Endothelial cell of umbilical vein (primary cell): ENCODE measurements at regions not wholly inside any gene's neighbourhood (a gene's known extent, or its start where the extent isn't known, plus 50 kb on each side); places are given as distances from the start of the nearest gene placed in this dataset.
A peak's percentile ranks its signal among the peaks of the same experiment; 100 is the strongest.

ENCODE experiments used
- BruUV-seq: library from RNA; stranded (reverse); fragments of 400-500 nt; replicated peaks from 2 replicates; lab custom pipeline; 2021; lab: Mats Ljungman, UMichigan
- CTCF ChIA-PET: fragments of 300-600, 350-600 bp; sonication (Branson Sonifier 250); formaldehyde crosslinking; loops from one replicate; lab custom pipeline; 2021; ENCODE audit warnings: antibody characterized with exemption, inconsistent platforms; lab: Charles Lee
- POLR2A ChIA-PET: fragments of 300-600, 350-600 bp; sonication (Branson Sonifier 250); formaldehyde crosslinking; loops from one replicate; lab custom pipeline; 2021; ENCODE audit warnings: antibody characterized with exemption, inconsistent platforms; lab: Charles Lee
- DNase-seq: peaks from one replicate; pipeline ENCODE4 v3.0.0-alpha.2; 2011; ENCODE audit warnings: low read depth, low spot score
- FAIRE-seq: peaks from 2 replicates; lab custom pipeline; 2011; peaks lifted over from hg19 to GRCh38; lab: Jason Lieb, UNC
- H2AFZ ChIP-seq: 2 replicates; pipeline ENCODE4 v1.6.0; 2012; ENCODE audit warnings: low read depth, low read length, control low read depth, inconsistent platforms
- H3K27ac ChIP-seq: 2 replicates; pipeline ENCODE4 v1.5.1; 2011; ENCODE audit warnings: low read depth, mild to moderate bottlenecking, control low read depth, low read length, moderate library complexity; ENCODE audit not compliant: insufficient read depth
- H3K27me3 ChIP-seq, 2 experiments: 2 replicates each; pipeline versions ENCODE4 v1.6.0 to v1.6.1; 2011; ENCODE audit warnings: low read length in 2 of 2, mixed read lengths in 1 of 2; ENCODE audit not compliant: control insufficient read depth in 2 of 2, insufficient read depth in 2 of 2
- H3K36me3 ChIP-seq, 2 experiments: 2 replicates in 1 of 2; 3 replicates in 1 of 2; pipeline ENCODE4 v1.5.1; 2011; ENCODE audit warnings: low read length in 2 of 2, mild to moderate bottlenecking in 1 of 2, moderate library complexity in 1 of 2; ENCODE audit not compliant: control insufficient read depth in 2 of 2, insufficient read depth in 2 of 2; ENCODE audit errors: extremely low read depth in 1 of 2
- H3K4me1 ChIP-seq: 3 replicates; pipeline ENCODE4 v1.5.1; 2011; ENCODE audit warnings: mild to moderate bottlenecking, low read length; ENCODE audit not compliant: control insufficient read depth, insufficient read depth; ENCODE audit errors: extremely low read depth
- H3K4me2 ChIP-seq: 2 replicates; pipeline ENCODE4 v1.6.1; 2011; ENCODE audit warnings: low read length, control low read depth, mixed read lengths; ENCODE audit not compliant: insufficient read depth
- H3K4me3 ChIP-seq, 3 experiments: fragments of 200-600 bp in 1 of 3; sonication (generic), shearing (Covaris generic) in 1 of 3; replicated peaks in 1 of 3; 2 replicates each; pipeline ENCODE4 v1.5.1; 2011 to 2016; ENCODE audit warnings: control low read depth in 3 of 3, low read length in 3 of 3, mild to moderate bottlenecking in 2 of 3, inconsistent platforms in 1 of 3, low read depth in 1 of 3, moderate library complexity in 1 of 3; ENCODE audit not compliant: insufficient read depth in 1 of 3
- H3K79me2 ChIP-seq: 2 replicates; pipeline ENCODE4 v1.6.0; 2012; ENCODE audit warnings: low read length, inconsistent platforms; ENCODE audit not compliant: control insufficient read depth, insufficient read depth
- H3K9ac ChIP-seq: replicated peaks from 2 replicates; pipeline ENCODE3; 2011; ENCODE audit warnings: low read length, control low read depth; ENCODE audit not compliant: insufficient read depth; ENCODE audit errors: extremely low read depth
- H3K9me1 ChIP-seq: replicated peaks from 3 replicates; pipeline ENCODE4 v1.6.0; 2011; ENCODE audit warnings: mild to moderate bottlenecking, low read length; ENCODE audit not compliant: control insufficient read depth, insufficient read depth; ENCODE audit errors: extremely low read depth
- H3K9me3 ChIP-seq: replicated peaks from 2 replicates; pipeline ENCODE4 v1.5.1; 2012; ENCODE audit warnings: low read length, inconsistent platforms; ENCODE audit not compliant: control insufficient read depth, insufficient read depth
- H4K20me1 ChIP-seq: replicated peaks from 2 replicates; pipeline ENCODE3; 2011; ENCODE audit warnings: mild to moderate bottlenecking, low read length; ENCODE audit not compliant: control insufficient read depth, insufficient read depth; ENCODE audit errors: extremely low read depth
- EZH2 ChIP-seq: IDR thresholded peaks from 2 replicates; pipeline ENCODE4 v1.6.1; 2012; ENCODE audit warnings: borderline replicate concordance, low read depth, mild to moderate bottlenecking, moderate library complexity, low read length, inconsistent platforms; ENCODE audit not compliant: severe bottlenecking
- FOS ChIP-seq: IDR thresholded peaks from 2 replicates; pipeline ENCODE4 v1.6.1; 2011; ENCODE audit warnings: mild to moderate bottlenecking, low read length, moderate library complexity, borderline replicate concordance; ENCODE audit not compliant: insufficient read depth
- GATA2 ChIP-seq: IDR thresholded peaks from 2 replicates; pipeline ENCODE4 v1.7.0; 2011; ENCODE audit warnings: low read depth, mild to moderate bottlenecking, moderate library complexity, mixed read lengths, low read length; ENCODE audit not compliant: insufficient read length, insufficient read depth
- JUN ChIP-seq: IDR thresholded peaks from 2 replicates; pipeline ENCODE4 v1.6.1; 2011; ENCODE audit warnings: borderline replicate concordance, low read depth; ENCODE audit not compliant: insufficient read length, insufficient read depth
- MYC ChIP-seq: IDR thresholded peaks from one replicate; pipeline ENCODE4 v1.6.1; 2011; ENCODE audit warnings: mild to moderate bottlenecking, low read depth, low read length
- POLR2A ChIP-seq: IDR thresholded peaks from 2 replicates; pipeline ENCODE4 v1.6.1; 2012; ENCODE audit warnings: low read depth, mild to moderate bottlenecking, control low read depth, low read length
- POLR2AphosphoS5 ChIP-seq: IDR thresholded peaks from 2 replicates; pipeline ENCODE4 v1.6.1; 2012; ENCODE audit warnings: low read depth, mild to moderate bottlenecking, control low read depth, low read length, moderate library complexity; ENCODE audit not compliant: insufficient read depth
- dilution Hi-C: fragments of 300-500 bp; cut with MboI; formaldehyde crosslinking; loops from one replicate; pipeline ENCODE4 v1.15.0; 2019; ENCODE audit warnings: low sequenced_read_pairs; ENCODE audit not compliant: extremely low pct_ligation_motif_present
- intact Hi-C: fragments of 100-400 bp; cut with micrococcal nuclease; formaldehyde crosslinking; loops from one replicate; pipeline ENCODE4 v1.10.0; 2022
- TF ChIP-seq, protein P1 (sequence below), 2 donors: IDR thresholded peaks; 1 replicate in 1 of 2; 2 replicates in 1 of 2; pipeline ENCODE4 v1.5.1; 2011; ENCODE audit warnings: low read length in 2 of 2, mild to moderate bottlenecking in 2 of 2, moderate library complexity in 2 of 2, control low read depth in 1 of 2, inconsistent platforms in 1 of 2, low read depth in 1 of 2; ENCODE audit not compliant: insufficient read depth in 1 of 2; ENCODE audit errors: extremely low read depth in 1 of 2

DNA sequence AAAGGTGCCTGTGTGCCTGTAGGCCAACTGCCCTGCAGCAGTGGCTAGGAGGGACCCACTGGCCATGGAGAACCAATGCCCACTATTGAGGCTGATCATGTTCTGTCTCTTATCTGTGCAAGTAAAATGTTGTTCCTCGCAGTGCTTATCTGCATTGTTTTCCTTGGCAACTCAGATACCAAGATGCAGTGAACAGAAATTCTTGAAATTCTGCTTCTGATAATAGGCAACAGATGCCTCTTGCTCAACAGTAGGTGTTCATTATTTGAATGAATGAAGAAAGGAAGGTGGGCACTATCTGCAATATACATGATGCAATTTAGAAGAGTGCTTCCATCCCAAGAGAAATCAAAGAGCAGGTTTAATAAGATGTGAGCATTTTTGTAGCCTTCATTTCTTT, 232.2 kb downstream of the NUAK1 start:
- peaks cover 0 to 5% of the 10 kb centered on the region in 2 experiments for H3K27me3 ChIP-seq
- peak; percentile 35 for FAIRE-seq
- no peak overlapping the region for H3K27ac ChIP-seq
- no peaks in the 10 kb centered on the region for H3K79me2 ChIP-seq
- dilution Hi-C loops (no loop called here), intact Hi-C loops (no loop called here)
- H3K9ac ChIP-seq, result no peak overlapping the region
- H3K9me1 ChIP-seq, result no peaks in the 10 kb centered on the region
- no peak overlapping the region for H3K4me2 ChIP-seq
- no peak overlapping the region for H2AFZ ChIP-seq
- TF ChIP-seq POLR2AphosphoS5 (no peak), EZH2 (no peak), FOS (no peak), POLR2A (no peak), GATA2 (no peak), MYC (no peak), JUN (no peak)
- TF ChIP-seq, protein P1, sequence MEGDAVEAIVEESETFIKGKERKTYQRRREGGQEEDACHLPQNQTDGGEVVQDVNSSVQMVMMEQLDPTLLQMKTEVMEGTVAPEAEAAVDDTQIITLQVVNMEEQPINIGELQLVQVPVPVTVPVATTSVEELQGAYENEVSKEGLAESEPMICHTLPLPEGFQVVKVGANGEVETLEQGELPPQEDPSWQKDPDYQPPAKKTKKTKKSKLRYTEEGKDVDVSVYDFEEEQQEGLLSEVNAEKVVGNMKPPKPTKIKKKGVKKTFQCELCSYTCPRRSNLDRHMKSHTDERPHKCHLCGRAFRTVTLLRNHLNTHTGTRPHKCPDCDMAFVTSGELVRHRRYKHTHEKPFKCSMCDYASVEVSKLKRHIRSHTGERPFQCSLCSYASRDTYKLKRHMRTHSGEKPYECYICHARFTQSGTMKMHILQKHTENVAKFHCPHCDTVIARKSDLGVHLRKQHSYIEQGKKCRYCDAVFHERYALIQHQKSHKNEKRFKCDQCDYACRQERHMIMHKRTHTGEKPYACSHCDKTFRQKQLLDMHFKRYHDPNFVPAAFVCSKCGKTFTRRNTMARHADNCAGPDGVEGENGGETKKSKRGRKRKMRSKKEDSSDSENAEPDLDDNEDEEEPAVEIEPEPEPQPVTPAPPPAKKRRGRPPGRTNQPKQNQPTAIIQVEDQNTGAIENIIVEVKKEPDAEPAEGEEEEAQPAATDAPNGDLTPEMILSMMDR (IDR thresholded peaks at IDR 0.05; ENCODE audit: extremely low read depth in 1 of 2, insufficient read depth in 1 of 2, low read depth in 1 of 2, low read length in 2 of 2), result no peak
- no peak overlapping the region for H3K4me3 ChIP-seq
- no peaks in the 10 kb centered on the region for H3K9me3 ChIP-seq
- H3K36me3 ChIP-seq, result no peaks in the 10 kb centered on the region
- DNase-seq, result no peak
- no peaks in the 10 kb centered on the region for H4K20me1 ChIP-seq
- BruUV-seq, result no TSS peak
- ChIA-PET CTCF (no interaction called here), POLR2A (no interaction called here)
- no peaks in the 10 kb centered on the region for H3K4me1 ChIP-seq
